Neural progenitor cell (in vitro differentiated cells): ENCODE measurements at regions not wholly inside any gene's neighbourhood (a gene's known extent, or its start where the extent isn't known, plus 50 kb on each side); places are given as distances from the start of the nearest gene placed in this dataset.

Experiments
- CTCF ChIP-seq: fragments of 200-600 bp; sonication (generic); IDR thresholded peaks from 2 replicates; pipeline ENCODE4 v1.5.1; 2017; ENCODE audit warnings: antibody characterized with exemption, mild to moderate bottlenecking
- EZH2 ChIP-seq: fragments of 200-600 bp; sonication (generic); IDR thresholded peaks from 2 replicates; pipeline ENCODE4 v1.6.1; 2017; ENCODE audit warnings: antibody characterized with exemption, mild to moderate bottlenecking, moderate library complexity

DNA sequence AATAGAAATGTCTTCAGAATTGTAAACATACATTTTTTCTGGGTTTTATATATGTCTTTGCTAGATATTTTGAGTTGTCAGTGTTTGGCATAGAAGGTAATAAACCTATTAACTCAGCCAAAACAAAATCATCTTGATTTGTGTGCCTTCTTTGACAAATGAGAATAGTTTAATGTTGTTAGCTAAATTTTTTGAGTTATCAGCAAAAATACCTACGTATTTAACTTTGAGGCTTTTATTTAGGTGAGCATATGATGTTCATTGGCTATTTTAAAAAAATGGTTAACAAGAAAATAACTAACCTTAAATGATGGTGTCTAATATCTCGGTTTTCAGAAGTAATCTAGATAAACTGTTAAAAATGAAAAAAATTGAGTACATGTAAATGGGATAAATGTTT, 83.2 kb upstream of the SLC5A9 start:
- no peak for TF ChIP-seq CTCF
- TF ChIP-seq EZH2 = no peak
